Calu3 (cell line): ENCODE measurements at regions not wholly inside any gene's neighbourhood (a gene's known extent, or its start where the extent isn't known, plus 50 kb on each side); places are given as distances from the start of the nearest gene placed in this dataset.

Source experiments
- BruUV-seq: library from RNA; stranded (reverse); fragments of 400-500 nt; replicated peaks from 2 replicates; lab custom pipeline; 2021; lab: Mats Ljungman, UMichigan
- CTCF ChIA-PET: fragments of 300-600 bp; sonication (Branson Sonifier 250); formaldehyde crosslinking; loops from one replicate; lab custom pipeline; 2022; ENCODE audit warnings: antibody characterized with exemption; lab: Charles Lee
- DNase-seq: peaks from one replicate; pipeline ENCODE4 v3.0.0; 2022
- H3K27ac Mint-ChIP-seq: one replicate; pipeline ENCODE4 v1.8.0; 2022; ENCODE audit warnings: mixed read lengths; ENCODE audit not compliant: unreplicated experiment
- H3K27me3 Mint-ChIP-seq: one replicate; pipeline ENCODE4 v1.8.0; 2022; ENCODE audit warnings: mixed read lengths; ENCODE audit not compliant: unreplicated experiment
- H3K36me3 Mint-ChIP-seq: one replicate; pipeline ENCODE4 v1.8.0; 2022; ENCODE audit warnings: mild to moderate bottlenecking, moderate library complexity, mixed read lengths; ENCODE audit not compliant: insufficient read depth, unreplicated experiment
- H3K4me1 Mint-ChIP-seq: one replicate; pipeline ENCODE4 v1.8.0; 2022; ENCODE audit warnings: mild to moderate bottlenecking, low read depth, mixed read lengths; ENCODE audit not compliant: unreplicated experiment
- H3K4me3 Mint-ChIP-seq: one replicate; pipeline ENCODE4 v1.8.0; 2022; ENCODE audit warnings: mild to moderate bottlenecking, low read depth, moderate library complexity, mixed read lengths; ENCODE audit not compliant: unreplicated experiment
- H3K9me3 Mint-ChIP-seq: one replicate; pipeline ENCODE4 v1.8.0; 2022; ENCODE audit warnings: low read depth, mixed read lengths; ENCODE audit not compliant: unreplicated experiment
- intact Hi-C: fragments of 100-400 bp; cut with micrococcal nuclease; formaldehyde crosslinking; loops from one replicate; pipeline ENCODE4 v1.10.0; 2022; ENCODE audit not compliant: unreplicated experiment
- TF ChIP-seq, protein P1 (sequence below): fragments of 200-600 bp; IDR thresholded peaks from one replicate; pipeline ENCODE4 v1.8.0; 2022; ENCODE audit warnings: antibody characterized with exemption; ENCODE audit not compliant: unreplicated experiment

GRCh38 chr11:94675239-94675638 is 92.9 kb upstream of the AMOTL1 start:
- intact Hi-C loops, result no loop called here
- Mint-ChIP-seq H3K27ac (no peak overlapping the region), H3K4me1 (peaks cover 16% of the 10 kb centered on the region), H3K9me3 (no peaks in the 10 kb centered on the region), H3K27me3 (no peaks in the 10 kb centered on the region), H3K36me3 (no peaks in the 10 kb centered on the region), H3K4me3 (no peak overlapping the region)
- TF ChIP-seq, protein P1, sequence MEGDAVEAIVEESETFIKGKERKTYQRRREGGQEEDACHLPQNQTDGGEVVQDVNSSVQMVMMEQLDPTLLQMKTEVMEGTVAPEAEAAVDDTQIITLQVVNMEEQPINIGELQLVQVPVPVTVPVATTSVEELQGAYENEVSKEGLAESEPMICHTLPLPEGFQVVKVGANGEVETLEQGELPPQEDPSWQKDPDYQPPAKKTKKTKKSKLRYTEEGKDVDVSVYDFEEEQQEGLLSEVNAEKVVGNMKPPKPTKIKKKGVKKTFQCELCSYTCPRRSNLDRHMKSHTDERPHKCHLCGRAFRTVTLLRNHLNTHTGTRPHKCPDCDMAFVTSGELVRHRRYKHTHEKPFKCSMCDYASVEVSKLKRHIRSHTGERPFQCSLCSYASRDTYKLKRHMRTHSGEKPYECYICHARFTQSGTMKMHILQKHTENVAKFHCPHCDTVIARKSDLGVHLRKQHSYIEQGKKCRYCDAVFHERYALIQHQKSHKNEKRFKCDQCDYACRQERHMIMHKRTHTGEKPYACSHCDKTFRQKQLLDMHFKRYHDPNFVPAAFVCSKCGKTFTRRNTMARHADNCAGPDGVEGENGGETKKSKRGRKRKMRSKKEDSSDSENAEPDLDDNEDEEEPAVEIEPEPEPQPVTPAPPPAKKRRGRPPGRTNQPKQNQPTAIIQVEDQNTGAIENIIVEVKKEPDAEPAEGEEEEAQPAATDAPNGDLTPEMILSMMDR, result no peak
- CTCF ChIA-PET, result no interaction called here
- DNase-seq, result no peak
- BruUV-seq, result no TSS peak

DNA sequence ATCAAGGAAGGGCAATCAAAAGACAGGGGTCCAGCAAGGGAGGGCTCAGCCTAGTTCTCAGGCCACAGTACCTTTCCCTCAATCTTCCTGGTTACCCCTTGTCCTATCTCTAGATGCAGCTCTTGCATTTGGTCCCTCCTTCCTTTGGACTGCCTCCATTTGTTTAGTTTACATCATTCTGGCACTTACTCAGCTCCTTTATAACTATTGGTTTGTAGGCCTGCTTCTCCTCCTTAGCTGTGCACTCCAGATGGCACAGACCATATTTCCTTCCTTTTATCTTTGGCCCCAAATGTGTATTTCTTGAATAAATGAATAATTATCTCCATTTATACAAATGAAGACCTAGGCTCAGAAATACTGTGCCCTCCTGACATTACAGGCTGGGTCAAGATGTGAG is 92.3 kb upstream of the AMOTL1 start:
- no peak overlapping the region for H3K4me3 Mint-ChIP-seq
- CTCF ChIA-PET, result no interaction called here
- H3K27me3 Mint-ChIP-seq, result no peaks in the 10 kb centered on the region
- no peaks in the 10 kb centered on the region for H3K36me3 Mint-ChIP-seq
- peaks cover 16% of the 10 kb centered on the region for H3K4me1 Mint-ChIP-seq
- TF ChIP-seq, protein P1, result no peak
- H3K9me3 Mint-ChIP-seq, result no peaks in the 10 kb centered on the region
- no TSS peak for BruUV-seq
- intact Hi-C loops, result no loop called here
- no peak for DNase-seq
- no peak overlapping the region for H3K27ac Mint-ChIP-seq

DNA sequence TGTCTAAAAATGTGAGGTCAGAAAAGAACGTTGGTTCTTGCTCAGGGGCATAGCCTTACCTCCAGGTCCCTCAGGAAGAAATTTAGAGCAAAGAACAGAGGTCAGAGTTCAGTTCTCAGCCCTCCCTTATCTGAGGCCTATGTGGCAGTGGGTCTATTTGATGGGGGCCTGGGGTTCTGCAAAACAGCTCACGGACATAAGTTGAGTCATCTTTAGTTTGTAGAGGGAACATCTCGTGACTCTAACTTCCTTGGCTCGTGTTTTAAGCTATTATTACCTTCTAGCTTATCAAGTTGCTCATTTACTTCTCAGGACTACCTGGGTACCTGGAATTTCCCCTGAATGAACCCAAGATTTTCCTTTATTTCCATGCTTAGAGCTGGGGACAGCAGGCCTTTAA is 91.3 kb upstream of the AMOTL1 start:
- no peak overlapping the region for H3K27ac Mint-ChIP-seq
- intact Hi-C loops, result no loop called here
- TF ChIP-seq, protein P1, result no peak
- CTCF ChIA-PET, result no interaction called here
- H3K36me3 Mint-ChIP-seq, result no peaks in the 10 kb centered on the region
- DNase-seq, result no peak
- peaks cover 16% of the 10 kb centered on the region for H3K4me1 Mint-ChIP-seq
- no TSS peak for BruUV-seq
- H3K9me3 Mint-ChIP-seq, result no peaks in the 10 kb centered on the region
- no peaks in the 10 kb centered on the region for H3K27me3 Mint-ChIP-seq
- H3K4me3 Mint-ChIP-seq, result no peak overlapping the region

- Mint-ChIP-seq H3K9me3 (no peaks in the 10 kb centered on the region), H3K27me3 (no peaks in the 10 kb centered on the region), H3K36me3 (no peaks in the 10 kb centered on the region), H3K27ac (peak overlapping the region; percentile 53), H3K4me1 (peaks cover 16% of the 10 kb centered on the region), H3K4me3 (no peak overlapping the region)
- no peak for DNase-seq
- BruUV-seq, result no TSS peak
- TF ChIP-seq, protein P1, result no peak
- CTCF ChIA-PET, result no interaction called here
- intact Hi-C loops, result no loop called here
These were observed 89.9 kb upstream of the AMOTL1 start for GRCh38 chr11:94678236-94678635.
